A549 (cell line): ENCODE measurements at regions not wholly inside any gene's neighbourhood (a gene's known extent, or its start where the extent isn't known, plus 50 kb on each side); places are given as distances from the start of the nearest gene placed in this dataset.
A peak's percentile ranks its signal among the peaks of the same experiment; 100 is the strongest.

Experiments used
- ATAC-seq, 2 experiments: fragments of 200-7000 bp in 1 of 2; fragments of >200 bp in 1 of 2; cut with Nextera tagmentation in 1 of 2; cut with Tn5 transposase in 1 of 2; 3 replicates each; pipeline versions ENCODE4 v1.8.0 to v1.9.1; 2018 to 2020; ENCODE audit warnings: mild to moderate bottlenecking in 1 of 2, moderate library complexity in 1 of 2
- CTCF ChIA-PET: fragments of 300-600 bp; sonication (Branson Sonifier 250); formaldehyde crosslinking; extraction: SDS; loops from one replicate; lab custom pipeline; 2021; ENCODE audit warnings: antibody characterized with exemption, inconsistent platforms; lab: Yijun Ruan, JAX
- POLR2A ChIA-PET: fragments of 350-600 bp; formaldehyde crosslinking; extraction: SDS; loops from one replicate; lab custom pipeline; 2021; ENCODE audit warnings: antibody characterized with exemption, inconsistent platforms; lab: Yijun Ruan, JAX
- DNase-seq, 2 experiments: peaks; one replicate each; pipeline versions ENCODE4 v3.0.0 to v3.0.0-alpha.2; 2011 to 2016; ENCODE audit warnings: low read depth in 1 of 2, low spot score in 1 of 2
- FAIRE-seq: peaks from 2 replicates; lab custom pipeline; 2011; peaks lifted over from hg19 to GRCh38; lab: Jason Lieb, UNC
- H3K27ac ChIP-seq, 2 experiments: fragments of >200 bp; sonication (Bioruptor Twin); formaldehyde crosslinking; 3 replicates each; pipeline ENCODE4 v1.5.1; 2016 to 2017
- H3K4me1 ChIP-seq: fragments of >200 bp; sonication (Bioruptor Twin); formaldehyde crosslinking; 3 replicates; pipeline ENCODE4 v1.6.1; 2016
- H3K4me2 ChIP-seq: fragments of >200 bp; sonication (Bioruptor Twin); formaldehyde crosslinking; 3 replicates; pipeline ENCODE4 v1.6.1; 2016
- H3K4me3 ChIP-seq: fragments of >200 bp; sonication (Bioruptor Twin); formaldehyde crosslinking; 3 replicates; pipeline ENCODE4 v1.5.1; 2016
- H3K9me3 ChIP-seq: fragments of >200 bp; sonication (Bioruptor Twin); formaldehyde crosslinking; 3 replicates; pipeline ENCODE4 v1.6.1; 2016
- CBX2 ChIP-seq: fragments of 200-600 bp; sonication (generic); IDR thresholded peaks from 2 replicates; pipeline ENCODE4 v1.6.1; 2016; ENCODE audit warnings: low read depth, mild to moderate bottlenecking, borderline replicate concordance
- CBX8 ChIP-seq: fragments of 200-600 bp; sonication (generic); IDR thresholded peaks from 2 replicates; pipeline ENCODE4 v1.6.1; 2016
- CEBPB ChIP-seq, 2 experiments: fragments of >200 bp in 1 of 2; sonication (Bioruptor Twin) in 1 of 2; formaldehyde crosslinking in 1 of 2; IDR thresholded peaks; 2 replicates each; pipeline ENCODE4 v1.6.1; 2012 to 2016
- CHD2 ChIP-seq: fragments of 150-350 bp; IDR thresholded peaks from 2 replicates; pipeline ENCODE4 v1.6.1; 2014; ENCODE audit warnings: low read length; ENCODE audit not compliant: partially characterized antibody
- EHF ChIP-seq: fragments of 250-450 bp; sonication (Bioruptor Pico); IDR thresholded peaks from 2 replicates; pipeline ENCODE4 v1.5.0; 2020; ENCODE audit warnings: mild to moderate bottlenecking
- EHMT2 ChIP-seq: fragments of 200-600 bp; sonication (generic); IDR thresholded peaks from 2 replicates; pipeline ENCODE4 v1.6.1; 2016; ENCODE audit warnings: antibody characterized with exemption, low read depth, mild to moderate bottlenecking, moderate library complexity
- ELK1 ChIP-seq: fragments of 150-350 bp; IDR thresholded peaks from 2 replicates; pipeline ENCODE4 v1.6.1; 2014; ENCODE audit warnings: low read depth, mild to moderate bottlenecking, low read length
- ESRRA ChIP-seq: fragments of 150-350 bp; IDR thresholded peaks from 2 replicates; pipeline ENCODE4 v1.6.1; 2014; ENCODE audit warnings: mild to moderate bottlenecking, low read length, borderline replicate concordance
- FOSL2 ChIP-seq, 2 experiments: fragments of 450-650 bp in 1 of 2; fragments of >200 bp in 1 of 2; sonication (Bioruptor Twin) in 1 of 2; formaldehyde crosslinking; IDR thresholded peaks; 2 replicates each; pipeline versions ENCODE4 v1.5.0 to v1.6.1; 2016 to 2020; ENCODE audit warnings: mild to moderate bottlenecking in 1 of 2, moderate library complexity in 1 of 2
- FOXS1 ChIP-seq: fragments of 250-450 bp; sonication (Bioruptor Pico); IDR thresholded peaks from 2 replicates; pipeline ENCODE4 v1.5.0; 2020; ENCODE audit warnings: mild to moderate bottlenecking, moderate library complexity
- HDAC2 ChIP-seq: fragments of 200-600 bp; sonication (generic); IDR thresholded peaks from 2 replicates; pipeline ENCODE4 v1.6.1; 2016
- HEYL ChIP-seq: fragments of 250-450 bp; sonication (Bioruptor Pico); IDR thresholded peaks from 2 replicates; pipeline ENCODE4 v1.8.0; 2021; ENCODE audit warnings: mild to moderate bottlenecking, moderate library complexity
- HOXA7 ChIP-seq: fragments of 250-450 bp; sonication (Bioruptor Pico); IDR thresholded peaks from 2 replicates; pipeline ENCODE4 v1.5.0; 2020; ENCODE audit warnings: mild to moderate bottlenecking, moderate library complexity
- HOXB5 ChIP-seq: fragments of 250-450 bp; sonication (Bioruptor Pico); IDR thresholded peaks from 2 replicates; pipeline ENCODE4 v1.5.0; 2020; ENCODE audit warnings: mild to moderate bottlenecking, moderate library complexity
- KDM1A ChIP-seq: fragments of 200-600 bp; sonication (generic); IDR thresholded peaks from 2 replicates; pipeline ENCODE4 v1.6.1; 2016; ENCODE audit warnings: low read depth, mild to moderate bottlenecking
- MAFK ChIP-seq: fragments of 450-650 bp; IDR thresholded peaks from 2 replicates; pipeline ENCODE4 v1.6.1; 2014; ENCODE audit not compliant: partially characterized antibody
- NR3C1 ChIP-seq: fragments of >200 bp; sonication (Bioruptor Twin); formaldehyde crosslinking; IDR thresholded peaks from 3 replicates; pipeline ENCODE4 v1.6.1; 2017
- POLR2A ChIP-seq: IDR thresholded peaks from 2 replicates; pipeline ENCODE4 v1.6.1; 2012; ENCODE audit warnings: mild to moderate bottlenecking, low read length
- RAD21 ChIP-seq, 2 experiments: fragments of >200 bp in 1 of 2; sonication (Bioruptor Twin) in 1 of 2; formaldehyde crosslinking in 1 of 2; IDR thresholded peaks in 1 of 2; conservative IDR thresholded peaks in 1 of 2; 2 replicates in 1 of 2; 3 replicates in 1 of 2; pipeline ENCODE4 v1.6.1; 2012 to 2018; ENCODE audit warnings: inconsistent platforms in 1 of 2
- RFX5 ChIP-seq: fragments of 450-650 bp; IDR thresholded peaks from 2 replicates; pipeline ENCODE4 v1.7.1; 2014; ENCODE audit warnings: antibody characterized with exemption, mild to moderate bottlenecking, moderate library complexity
- TFCP2L1 ChIP-seq: fragments of 250-450 bp; sonication (Bioruptor Pico); IDR thresholded peaks from 2 replicates; pipeline ENCODE4 v1.5.0; 2021; ENCODE audit warnings: mild to moderate bottlenecking
- ZFP36 ChIP-seq: fragments of 450-650 bp; IDR thresholded peaks from 2 replicates; pipeline ENCODE4 v1.6.1; 2014; ENCODE audit warnings: borderline replicate concordance; ENCODE audit not compliant: partially characterized antibody
- ZSCAN20 ChIP-seq: fragments of 250-450 bp; sonication (Bioruptor Pico); IDR thresholded peaks from 2 replicates; pipeline ENCODE4 v1.8.0; 2022; ENCODE audit warnings: mild to moderate bottlenecking, moderate library complexity
- WGBS: methylation state at CpG from one replicate; pipeline ENCODE4 v1.1.6; 2017; ENCODE audit errors: missing lambda C conversion rate; 5-methylcytosine and 5-hydroxymethylcytosine counted together
- TF ChIP-seq, protein P1 (sequence below): fragments of >200 bp; sonication (Bioruptor Twin); formaldehyde crosslinking; IDR thresholded peaks from 3 replicates; pipeline ENCODE4 v1.5.1; 2016
- TF ChIP-seq, protein P2 (sequence below): fragments of >200 bp; sonication (Bioruptor Twin); formaldehyde crosslinking; IDR thresholded peaks from 2 replicates; pipeline ENCODE4 v1.6.1; 2016

DNA sequence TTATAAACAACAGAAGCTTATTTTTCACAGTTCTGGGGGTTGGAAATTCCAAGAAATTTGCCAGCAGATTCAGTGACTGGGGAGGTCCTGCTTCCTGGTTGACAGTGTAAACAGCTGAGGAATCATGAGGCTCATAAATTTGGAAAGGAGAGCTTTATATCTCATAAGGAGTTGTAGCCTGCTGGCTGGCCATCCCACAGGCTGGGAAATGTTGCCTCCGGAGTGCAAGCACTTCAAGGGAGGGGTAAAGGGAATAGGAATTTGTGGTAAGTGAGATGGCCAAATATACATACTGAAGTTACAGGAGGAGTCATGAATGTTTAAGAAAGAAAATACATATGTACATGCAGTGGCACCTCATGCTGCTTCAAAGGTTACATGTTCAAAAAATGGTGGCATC is 217.2 kb upstream of the CBLB start:
- WGBS, result 67% methylated on average over 1 of the region's 1 CpG
- CTCF ChIA-PET, result interaction anchor here (0.9 to 1.2 kb wide), 2 partner anchors 11 to 43 kb away, joined by 3 to 4 read pairs; no protein-coding TSS in a partner anchor
- Histone ChIP-seq H3K4me3 (no peak overlapping the region), H3K4me2 (no peak overlapping the region), H3K9me3 (no peaks in the 10 kb centered on the region), H3K4me1 (peaks cover 15% of the 10 kb centered on the region; the same call in 2 of the 3 replicates), H3K27ac (peak overlapping the region; percentile 18 to 54; a peak in 3 of 6 replicates)
- POLR2A ChIA-PET, result no interaction called here
- ATAC-seq (peak in 1 of 2 experiments; percentile 62; a peak in 3 of 6 replicates), FAIRE-seq (no peak), DNase-seq (peak in 1 of 2 experiments; percentile 29)
- TF ChIP-seq RAD21 (conservative IDR thresholded peaks at IDR 0.05 in 1 of 2, IDR thresholded peaks at IDR 0.05 in 1 of 2) (no peak), POLR2A (no peak), HOXA7 (no peak), ELK1 (no peak), RFX5 (no peak), EHMT2 (no peak), HDAC2 (no peak), CBX8 (no peak)
- TF ChIP-seq, protein P1, sequence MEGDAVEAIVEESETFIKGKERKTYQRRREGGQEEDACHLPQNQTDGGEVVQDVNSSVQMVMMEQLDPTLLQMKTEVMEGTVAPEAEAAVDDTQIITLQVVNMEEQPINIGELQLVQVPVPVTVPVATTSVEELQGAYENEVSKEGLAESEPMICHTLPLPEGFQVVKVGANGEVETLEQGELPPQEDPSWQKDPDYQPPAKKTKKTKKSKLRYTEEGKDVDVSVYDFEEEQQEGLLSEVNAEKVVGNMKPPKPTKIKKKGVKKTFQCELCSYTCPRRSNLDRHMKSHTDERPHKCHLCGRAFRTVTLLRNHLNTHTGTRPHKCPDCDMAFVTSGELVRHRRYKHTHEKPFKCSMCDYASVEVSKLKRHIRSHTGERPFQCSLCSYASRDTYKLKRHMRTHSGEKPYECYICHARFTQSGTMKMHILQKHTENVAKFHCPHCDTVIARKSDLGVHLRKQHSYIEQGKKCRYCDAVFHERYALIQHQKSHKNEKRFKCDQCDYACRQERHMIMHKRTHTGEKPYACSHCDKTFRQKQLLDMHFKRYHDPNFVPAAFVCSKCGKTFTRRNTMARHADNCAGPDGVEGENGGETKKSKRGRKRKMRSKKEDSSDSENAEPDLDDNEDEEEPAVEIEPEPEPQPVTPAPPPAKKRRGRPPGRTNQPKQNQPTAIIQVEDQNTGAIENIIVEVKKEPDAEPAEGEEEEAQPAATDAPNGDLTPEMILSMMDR, result no peak

- TF ChIP-seq HOXB5 (CRISPR knock-in tag), result no peak
- peak; percentile 7; the same call in 1 of the 2 replicates for TF ChIP-seq FOSL2 (IDR thresholded peaks at IDR 0.05)
- TF ChIP-seq FOSL2 (CRISPR knock-in tag; IDR thresholded peaks at IDR 0.05), result peak; percentile 88
- TF ChIP-seq, all 56 proteins: peak for 1
- DNase-seq (peak; percentile 29 to 68), FAIRE-seq (no peak), ATAC-seq (peak in 1 of 2 experiments; percentile 63; a peak in 3 of 6 replicates)
- no peak overlapping the region for H3K4me3 ChIP-seq
- no peaks in the 10 kb centered on the region for H3K9me3 ChIP-seq
- H3K27ac ChIP-seq, result peak overlapping the region; percentile 18 to 54; a peak in 3 of 6 replicates
- ChIA-PET CTCF (interaction anchor here (1.2 kb wide), 1 partner anchor 10 kb away, joined by 3 read pairs; no protein-coding TSS in a partner anchor), POLR2A (no interaction called here)
- no peak overlapping the region for H3K4me2 ChIP-seq
- H3K4me1 ChIP-seq, result peaks cover 15% of the 10 kb centered on the region; the same call in 2 of the 3 replicates
- 40% methylated on average over 4 of the region's 4 CpGs for WGBS
These were observed 217.8 kb upstream of the CBLB start for GRCh38 chr3:106086636-106087035.

DNA sequence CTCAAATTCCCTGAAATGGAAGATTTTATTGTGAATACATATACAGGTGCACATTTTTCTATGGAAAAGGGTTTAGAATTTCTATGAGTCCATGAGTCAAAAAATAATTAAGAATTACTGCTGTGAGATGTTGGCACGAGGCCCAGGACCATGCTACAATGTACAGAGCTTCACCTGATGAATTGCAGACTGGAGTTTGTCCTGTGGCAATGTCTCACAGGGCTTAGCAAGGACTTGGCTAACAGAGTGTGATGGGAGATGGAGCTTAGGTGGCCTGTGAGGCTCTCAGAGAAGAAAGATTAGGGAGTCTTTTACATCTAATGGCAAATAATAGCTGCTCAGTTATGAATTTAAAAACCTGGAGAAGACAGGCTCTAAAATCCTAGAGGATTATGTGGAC is 219.5 kb upstream of the CBLB start:
- WGBS, result 23% methylated on average over 1 of the region's 1 CpG
- no peak for DNase-seq
- no peaks in the 10 kb centered on the region for H3K9me3 ChIP-seq
- H3K27ac ChIP-seq, result no peak overlapping the region
- POLR2A ChIA-PET, result no interaction called here
- peaks cover 15% of the 10 kb centered on the region; the same call in 2 of the 3 replicates for H3K4me1 ChIP-seq
- TF ChIP-seq MAFK (no peak), HOXB5 (CRISPR knock-in tag) (no peak), FOXS1 (CRISPR knock-in tag) (no peak), ELK1 (no peak), ZSCAN20 (CRISPR knock-in tag) (no peak), EHF (CRISPR knock-in tag) (no peak), HEYL (CRISPR knock-in tag) (no peak), TFCP2L1 (no peak), ESRRA (no peak), CHD2 (no peak), NR3C1 (no peak), ZFP36 (no peak), KDM1A (no peak), CBX2 (no peak), CBX8 (no peak), FOSL2 (IDR thresholded peaks at IDR 0.05) (no peak), FOSL2 (CRISPR knock-in tag; IDR thresholded peaks at IDR 0.05) (no peak), CEBPB (IDR thresholded peaks at IDR 0.05) (no peak)
- TF ChIP-seq, protein P2, sequence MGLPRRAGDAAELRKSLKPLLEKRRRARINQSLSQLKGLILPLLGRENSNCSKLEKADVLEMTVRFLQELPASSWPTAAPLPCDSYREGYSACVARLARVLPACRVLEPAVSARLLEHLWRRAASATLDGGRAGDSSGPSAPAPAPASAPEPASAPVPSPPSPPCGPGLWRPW, result no peak
- no peak overlapping the region for H3K4me2 ChIP-seq
- CTCF ChIA-PET, result no interaction called here
- H3K4me3 ChIP-seq, result no peak overlapping the region
- no peak for FAIRE-seq
- no peak for ATAC-seq
